GM12865 (cell line): ENCODE measurements at regions not wholly inside any gene's neighbourhood (a gene's known extent, or its start where the extent isn't known, plus 50 kb on each side); places are given as distances from the start of the nearest gene placed in this dataset.

Experiments
- DNase-seq: peaks from one replicate; pipeline ENCODE4 v3.0.0; 2010; ENCODE audit warnings: low read depth
- H3K4me3 ChIP-seq: 2 replicates; pipeline ENCODE4 v1.5.1; 2011; ENCODE audit warnings: mild to moderate bottlenecking, low read depth, low read length, control low read depth
- CTCF ChIP-seq: IDR thresholded peaks from 2 replicates; pipeline ENCODE4 v1.5.1; 2011; ENCODE audit warnings: low read length, control low read depth, low read depth, inconsistent platforms; ENCODE audit not compliant: insufficient read depth; ENCODE audit errors: missing control alignments

DNA sequence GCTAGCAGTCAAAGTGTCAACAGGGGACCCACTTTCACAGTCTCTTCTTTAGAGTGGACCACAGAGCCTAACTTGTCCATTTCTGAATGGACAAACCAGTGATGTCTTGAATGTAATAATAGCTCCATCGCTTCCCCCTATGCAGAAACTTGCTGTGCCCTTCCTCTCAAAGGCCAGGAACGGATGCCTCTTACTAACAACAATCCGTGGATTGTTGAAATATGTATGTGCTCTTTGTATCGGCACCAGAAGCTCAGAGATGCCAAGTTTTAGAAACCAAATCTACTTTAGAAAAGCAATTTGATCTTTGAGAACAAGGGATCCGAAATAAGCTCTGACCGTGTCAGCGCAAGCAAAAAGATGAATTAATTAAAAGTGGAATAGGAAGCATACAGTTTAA lies 259.5 kb upstream of the POU2AF2 start:
- DNase-seq, result no peak

DNA sequence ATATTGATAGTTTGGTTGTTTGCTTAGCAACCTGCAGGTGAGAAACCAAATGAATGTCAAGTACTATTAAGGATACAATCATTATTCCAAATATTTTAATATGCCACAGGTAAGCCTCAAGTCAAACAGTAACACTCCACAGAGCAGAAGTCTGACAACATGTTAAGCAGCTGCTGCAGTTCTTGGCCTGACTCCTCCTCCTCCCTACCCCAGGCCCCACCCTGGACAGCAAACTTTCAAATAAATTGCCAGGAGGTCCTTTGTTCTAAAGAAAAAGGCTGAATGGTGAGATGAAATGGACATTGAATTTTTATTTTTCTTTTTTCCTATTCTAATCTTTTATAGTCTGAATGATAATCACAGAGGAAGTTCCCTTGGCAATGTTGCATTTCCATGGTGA lies 260.0 kb upstream of the POU2AF2 start:
- no peak overlapping the region for H3K4me3 ChIP-seq
- no peak for TF ChIP-seq CTCF
- no peak for DNase-seq

More for the DNA sequence above, 259.5 kb upstream of the POU2AF2 start:
- TF ChIP-seq CTCF, result no peak
- H3K4me3 ChIP-seq, result no peak overlapping the region

DNA sequence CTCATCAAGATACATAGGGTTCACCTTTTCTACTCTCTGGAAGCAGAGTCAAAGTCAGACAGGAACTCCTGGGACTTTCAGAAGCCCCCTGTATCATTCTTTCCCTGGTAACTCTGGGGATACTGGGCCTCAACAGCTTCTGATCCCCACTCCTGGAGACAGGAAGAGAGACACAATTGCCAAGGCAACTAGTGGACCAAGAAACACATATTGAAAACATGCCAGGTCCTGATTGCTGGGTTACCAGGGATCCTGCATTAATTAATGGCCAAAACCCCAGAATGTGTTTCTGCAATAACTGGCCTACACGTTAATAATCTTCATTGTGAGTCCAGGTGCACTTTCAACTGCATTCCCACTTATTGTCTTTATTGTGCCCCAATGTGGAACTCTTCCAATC lies 260.8 kb upstream of the POU2AF2 start:
- DNase-seq, result no peak
- TF ChIP-seq CTCF, result no peak
- H3K4me3 ChIP-seq, result no peak overlapping the region

DNA sequence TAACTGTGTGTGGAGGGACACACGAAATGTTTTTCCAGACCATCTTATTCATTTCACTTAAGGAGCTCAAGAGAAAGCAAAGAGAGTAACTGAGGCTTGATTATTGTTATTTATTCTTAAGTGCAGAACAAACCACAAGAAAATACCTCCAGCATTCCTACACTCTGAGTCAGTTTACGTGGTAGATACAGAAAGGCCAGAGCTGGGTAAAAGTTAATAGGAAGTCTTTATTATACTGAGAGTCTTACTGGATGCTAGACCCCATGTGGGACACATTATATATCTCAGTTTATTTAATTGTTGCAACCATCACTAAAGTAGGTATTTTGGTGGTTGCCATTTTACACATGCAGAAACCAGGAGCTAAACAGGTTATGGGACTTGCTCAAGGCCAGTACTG lies 261.4 kb upstream of the POU2AF2 start:
- TF ChIP-seq CTCF, result no peak
- no peak overlapping the region for H3K4me3 ChIP-seq
- no peak for DNase-seq

GRCh38 chr11:110982214-110982613 lies 263.3 kb upstream of the POU2AF2 start:
- TF ChIP-seq CTCF, result no peak
- no peak overlapping the region for H3K4me3 ChIP-seq
- DNase-seq, result no peak

DNA sequence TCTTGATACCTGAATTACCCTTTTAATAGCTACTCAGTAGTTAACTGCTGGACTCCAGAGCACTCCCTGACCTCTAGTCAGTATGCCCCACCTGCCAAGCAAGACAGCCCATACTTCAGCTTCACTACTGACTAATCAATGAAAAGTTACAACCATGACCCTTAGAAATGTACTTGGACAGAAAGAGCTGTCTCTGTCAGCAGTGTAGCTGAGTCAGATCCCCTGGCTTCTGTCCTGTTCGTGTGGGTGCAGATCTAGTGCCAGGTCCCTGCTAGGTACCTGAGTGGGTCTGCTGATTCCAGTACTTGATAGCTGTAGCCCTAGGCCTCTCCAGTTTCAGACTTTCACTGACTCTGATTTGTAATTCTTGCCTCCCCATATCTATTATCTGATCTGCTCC lies 265.8 kb upstream of the POU2AF2 start:
- no peak for TF ChIP-seq CTCF
- H3K4me3 ChIP-seq, result no peak overlapping the region
- DNase-seq, result no peak

- no peak overlapping the region for H3K4me3 ChIP-seq
- no peak for DNase-seq
- no peak for TF ChIP-seq CTCF
Observed at GRCh38 chr11:110977661-110978060, 265.4 kb upstream of the ARHGAP20 start.
